ENCODE measurements at regions not wholly inside any gene's neighbourhood (a gene's known extent, or its start where the extent isn't known, plus 50 kb on each side); places are given as distances from the start of the nearest gene placed in this dataset.

- Mint-ChIP-seq H3K27me3 (no peaks in the 10 kb centered on the region), H3K9me3 (peaks cover 4% of the 10 kb centered on the region), H3K4me1 (ENCODE audit: unreplicated experiment) (peaks cover 46% of the 10 kb centered on the region), H3K4me3 (peak overlapping the region; percentile 18), H3K36me3 (peaks cover 5% of the 10 kb centered on the region), H3K27ac (no peak overlapping the region)
- TF ChIP-seq, protein P1, sequence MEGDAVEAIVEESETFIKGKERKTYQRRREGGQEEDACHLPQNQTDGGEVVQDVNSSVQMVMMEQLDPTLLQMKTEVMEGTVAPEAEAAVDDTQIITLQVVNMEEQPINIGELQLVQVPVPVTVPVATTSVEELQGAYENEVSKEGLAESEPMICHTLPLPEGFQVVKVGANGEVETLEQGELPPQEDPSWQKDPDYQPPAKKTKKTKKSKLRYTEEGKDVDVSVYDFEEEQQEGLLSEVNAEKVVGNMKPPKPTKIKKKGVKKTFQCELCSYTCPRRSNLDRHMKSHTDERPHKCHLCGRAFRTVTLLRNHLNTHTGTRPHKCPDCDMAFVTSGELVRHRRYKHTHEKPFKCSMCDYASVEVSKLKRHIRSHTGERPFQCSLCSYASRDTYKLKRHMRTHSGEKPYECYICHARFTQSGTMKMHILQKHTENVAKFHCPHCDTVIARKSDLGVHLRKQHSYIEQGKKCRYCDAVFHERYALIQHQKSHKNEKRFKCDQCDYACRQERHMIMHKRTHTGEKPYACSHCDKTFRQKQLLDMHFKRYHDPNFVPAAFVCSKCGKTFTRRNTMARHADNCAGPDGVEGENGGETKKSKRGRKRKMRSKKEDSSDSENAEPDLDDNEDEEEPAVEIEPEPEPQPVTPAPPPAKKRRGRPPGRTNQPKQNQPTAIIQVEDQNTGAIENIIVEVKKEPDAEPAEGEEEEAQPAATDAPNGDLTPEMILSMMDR (conservative IDR thresholded peaks at IDR 0.05), result no peak
- DNase-seq (ENCODE audit: extremely low spot score, unreplicated experiment), result no peak
Observed at GRCh38 chr1:56335394-56335793, 244.0 kb downstream of the PLPP3 start.

- Mint-ChIP-seq H3K27me3 (no peaks in the 10 kb centered on the region), H3K27ac (no peak overlapping the region), H3K9me3 (peaks cover 4% of the 10 kb centered on the region), H3K4me1 (ENCODE audit: unreplicated experiment) (peaks cover 52% of the 10 kb centered on the region), H3K4me3 (no peak overlapping the region), H3K36me3 (peaks cover 5% of the 10 kb centered on the region)
- TF ChIP-seq, protein P1 (conservative IDR thresholded peaks at IDR 0.05), result no peak
- DNase-seq (ENCODE audit: extremely low spot score, unreplicated experiment), result no peak
Observed at GRCh38 chr1:56334047-56334446, 245.3 kb downstream of the PLPP3 start.

DNA sequence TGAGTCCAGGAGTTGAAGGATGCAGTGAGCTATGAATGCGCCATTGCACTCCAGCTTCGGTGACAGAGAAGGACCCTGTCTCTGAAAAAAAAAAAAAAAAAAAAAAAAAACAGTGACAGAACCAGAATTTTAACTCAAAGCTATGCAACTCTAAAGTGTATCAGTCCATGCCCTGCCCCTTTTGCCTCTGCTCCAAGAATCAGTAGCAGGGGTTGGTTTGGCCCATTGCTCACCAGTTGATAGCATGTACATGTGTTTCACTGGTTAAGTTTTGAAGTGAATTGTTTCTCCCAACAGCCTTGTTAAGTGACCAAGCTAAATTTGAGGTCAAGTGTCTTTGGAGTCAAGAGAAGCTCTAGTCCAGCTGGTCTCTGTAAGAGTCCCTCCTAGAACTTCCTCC lies 245.9 kb downstream of the PLPP3 start:
- H3K36me3 Mint-ChIP-seq, result peaks cover 5% of the 10 kb centered on the region
- H3K4me3 Mint-ChIP-seq, result no peak overlapping the region
- H3K4me1 Mint-ChIP-seq (ENCODE audit: unreplicated experiment), result peaks cover 53% of the 10 kb centered on the region
- H3K27me3 Mint-ChIP-seq, result no peaks in the 10 kb centered on the region
- peaks cover 4% of the 10 kb centered on the region for H3K9me3 Mint-ChIP-seq
- TF ChIP-seq, protein P1 (conservative IDR thresholded peaks at IDR 0.05), result no peak
- H3K27ac Mint-ChIP-seq, result no peak overlapping the region
- no peak for DNase-seq (ENCODE audit: extremely low spot score, unreplicated experiment)

DNA sequence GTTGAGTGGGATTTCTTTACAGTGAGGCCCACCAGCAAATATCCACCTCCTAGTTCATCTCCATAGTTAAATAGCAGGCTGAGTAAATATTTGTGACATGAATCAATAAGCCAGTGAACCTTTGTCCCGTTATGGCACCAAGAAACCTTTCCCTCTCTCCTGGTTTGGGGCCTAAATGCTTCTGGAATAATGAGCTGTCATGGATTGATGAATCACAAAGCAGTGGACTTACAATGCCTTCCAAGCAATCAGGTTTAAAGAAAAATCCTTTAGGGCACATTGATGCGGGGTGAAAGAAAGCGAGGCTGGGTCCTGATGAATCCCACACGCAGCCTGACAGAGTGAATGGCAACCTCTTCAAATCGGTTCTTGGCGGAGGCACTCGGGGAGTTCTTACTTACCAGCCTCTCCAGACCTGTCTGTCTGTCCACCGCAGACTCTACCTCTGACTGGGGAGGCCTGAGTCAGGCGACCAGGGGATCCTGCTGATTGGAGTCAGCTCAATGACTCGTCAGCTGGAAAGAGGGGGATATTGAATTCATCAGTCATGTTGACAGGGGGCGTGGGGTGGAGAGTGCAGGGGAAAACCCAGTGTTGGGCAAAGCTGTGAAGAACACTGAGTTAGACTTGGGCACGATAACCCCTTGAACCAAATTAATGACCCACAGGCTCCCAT lies 247.3 kb downstream of the PLPP3 start:
- Mint-ChIP-seq H3K9me3 (peaks cover 4% of the 10 kb centered on the region), H3K4me1 (ENCODE audit: unreplicated experiment) (peaks cover 43% of the 10 kb centered on the region), H3K4me3 (peak overlapping the region; percentile 63), H3K27ac (peak overlapping the region; percentile 68), H3K36me3 (no peaks in the 10 kb centered on the region), H3K27me3 (no peaks in the 10 kb centered on the region)
- TF ChIP-seq, protein P1 (conservative IDR thresholded peaks at IDR 0.05), result no peak
- no peak for DNase-seq (ENCODE audit: extremely low spot score, unreplicated experiment)

DNA sequence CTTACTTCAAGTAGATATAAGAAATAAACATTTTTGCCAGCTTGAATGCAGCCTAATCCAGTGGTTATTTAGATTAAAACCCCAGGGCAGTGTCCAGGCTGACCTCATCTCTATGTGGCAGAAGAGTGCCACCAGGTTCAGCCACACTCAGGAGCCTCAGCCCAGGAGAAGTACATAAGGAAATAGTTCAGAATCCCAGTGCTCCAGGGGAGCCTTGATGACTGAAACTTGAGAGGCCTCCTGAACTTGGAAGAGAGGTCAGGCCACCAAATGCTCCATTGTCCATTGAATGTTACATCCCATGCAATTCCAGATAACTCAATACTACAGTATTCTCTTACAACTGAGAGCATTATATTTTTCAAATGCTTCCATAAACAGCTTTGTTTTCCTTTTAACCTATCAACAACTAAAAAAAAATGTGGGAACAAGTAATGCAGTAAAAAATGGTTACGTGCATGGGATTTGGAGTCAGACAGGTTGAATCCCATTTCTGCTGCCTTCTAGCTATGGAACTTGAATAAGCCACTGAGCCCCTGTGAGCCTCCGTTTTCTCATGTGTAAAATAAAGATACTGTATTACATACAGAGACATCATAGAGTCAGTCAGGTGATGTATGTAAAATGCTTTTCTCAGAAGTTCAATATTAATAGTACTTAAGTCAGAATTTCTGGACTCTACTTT lies 248.0 kb downstream of the PLPP3 start:
- Mint-ChIP-seq H3K4me3 (no peak overlapping the region), H3K36me3 (no peaks in the 10 kb centered on the region), H3K4me1 (ENCODE audit: unreplicated experiment) (peaks cover 38% of the 10 kb centered on the region)

More for the DNA sequence above, 248.0 kb downstream of the PLPP3 start:
- DNase-seq (ENCODE audit: extremely low spot score, unreplicated experiment), result no peak
- no peaks in the 10 kb centered on the region for H3K27me3 Mint-ChIP-seq
- peaks cover 4% of the 10 kb centered on the region for H3K9me3 Mint-ChIP-seq
- peak overlapping the region; percentile 68 for H3K27ac Mint-ChIP-seq
- TF ChIP-seq, protein P1 (conservative IDR thresholded peaks at IDR 0.05), result no peak
